ENCODE measurements at regions not wholly inside any gene's neighbourhood (a gene's known extent, or its start where the extent isn't known, plus 50 kb on each side); places are given as distances from the start of the nearest gene placed in this dataset.

GRCh38 chr13:27712421-27712820 lies 79.9 kb upstream of the GSX1 start:
- no peaks in the 10 kb centered on the region for H3K9me3 Mint-ChIP-seq
- no peak for DNase-seq (ENCODE audit: low spot score in 2 of 2, unreplicated experiment in 2 of 2)
- H3K27me3 Mint-ChIP-seq (ENCODE audit: low read depth), result peaks cover 28% of the 10 kb centered on the region
- H3K4me3 Mint-ChIP-seq, result no peak overlapping the region
- no peak for TF ChIP-seq CTCF (IDR thresholded peaks at IDR 0.05; ENCODE audit: unreplicated experiment)
- H3K27ac Mint-ChIP-seq, result no peak overlapping the region
- no peaks in the 10 kb centered on the region for H3K36me3 Mint-ChIP-seq
- no peaks in the 10 kb centered on the region for H3K4me1 Mint-ChIP-seq

GRCh38 chr13:27713767-27714166 lies 78.5 kb upstream of the GSX1 start:
- H3K36me3 Mint-ChIP-seq, result no peaks in the 10 kb centered on the region
- H3K4me3 Mint-ChIP-seq, result no peak overlapping the region
- H3K4me1 Mint-ChIP-seq, result peaks cover under 1% of the 10 kb centered on the region
- no peak for TF ChIP-seq CTCF (IDR thresholded peaks at IDR 0.05; ENCODE audit: unreplicated experiment)
- H3K27me3 Mint-ChIP-seq (ENCODE audit: low read depth), result peaks cover 25% of the 10 kb centered on the region
- no peak for DNase-seq (ENCODE audit: low spot score in 2 of 2, unreplicated experiment in 2 of 2)
- H3K27ac Mint-ChIP-seq, result no peak overlapping the region
- H3K9me3 Mint-ChIP-seq, result no peaks in the 10 kb centered on the region

GRCh38 chr13:27721681-27722080 lies 70.6 kb upstream of the GSX1 start:
- peaks cover 68% of the 10 kb centered on the region for H3K27me3 Mint-ChIP-seq (ENCODE audit: low read depth)
- no peaks in the 10 kb centered on the region for H3K36me3 Mint-ChIP-seq
- peaks cover 5% of the 10 kb centered on the region for H3K4me1 Mint-ChIP-seq
- H3K4me3 Mint-ChIP-seq, result no peak overlapping the region
- H3K27ac Mint-ChIP-seq, result no peak overlapping the region
- TF ChIP-seq CTCF (IDR thresholded peaks at IDR 0.05; ENCODE audit: unreplicated experiment), result no peak
- DNase-seq (ENCODE audit: low spot score in 2 of 2, unreplicated experiment in 2 of 2), result no peak
- no peaks in the 10 kb centered on the region for H3K9me3 Mint-ChIP-seq

- Mint-ChIP-seq H3K36me3 (no peaks in the 10 kb centered on the region), H3K4me3 (no peak overlapping the region), H3K9me3 (no peaks in the 10 kb centered on the region), H3K27me3 (ENCODE audit: low read depth) (peaks cover 64% of the 10 kb centered on the region), H3K4me1 (no peaks in the 10 kb centered on the region), H3K27ac (no peak overlapping the region)
- no peak for TF ChIP-seq CTCF (IDR thresholded peaks at IDR 0.05; ENCODE audit: unreplicated experiment)
- DNase-seq (ENCODE audit: low spot score in 2 of 2, unreplicated experiment in 2 of 2), result no peak
Measured at GRCh38 chr13:27728271-27728670, 64.0 kb upstream of the GSX1 start.

- Mint-ChIP-seq H3K4me1 (no peaks in the 10 kb centered on the region), H3K36me3 (no peaks in the 10 kb centered on the region), H3K9me3 (no peaks in the 10 kb centered on the region), H3K27me3 (ENCODE audit: low read depth) (peaks cover 51% of the 10 kb centered on the region), H3K4me3 (no peak overlapping the region), H3K27ac (no peak overlapping the region)
- no peak for TF ChIP-seq CTCF (IDR thresholded peaks at IDR 0.05; ENCODE audit: unreplicated experiment)
- no peak for DNase-seq (ENCODE audit: low spot score in 2 of 2, unreplicated experiment in 2 of 2)
Measured at GRCh38 chr13:27730191-27730590, 62.1 kb upstream of the GSX1 start.

All from mesothelial cell of epicardium (in vitro differentiated cells).